Progenitor cell of endocrine pancreas (in vitro differentiated cells): ENCODE measurements at regions not wholly inside any gene's neighbourhood (a gene's known extent, or its start where the extent isn't known, plus 50 kb on each side); places are given as distances from the start of the nearest gene placed in this dataset.

Source experiments
- DNase-seq: peaks from one replicate; pipeline ENCODE4 v3.0.0; 2021; ENCODE audit warnings: low spot score; ENCODE audit not compliant: unreplicated experiment
- H3K27ac Mint-ChIP-seq: 2 replicates; pipeline ENCODE4 v1.8.0; 2021; ENCODE audit warnings: mild to moderate bottlenecking, moderate library complexity, mixed read lengths
- H3K27me3 Mint-ChIP-seq: 2 replicates; pipeline ENCODE4 v1.8.0; 2021; ENCODE audit warnings: mixed read lengths
- H3K36me3 Mint-ChIP-seq: 2 replicates; pipeline ENCODE4 v1.8.0; 2022; ENCODE audit warnings: mixed read lengths; ENCODE audit not compliant: insufficient read depth
- H3K4me1 Mint-ChIP-seq: 2 replicates; pipeline ENCODE4 v1.8.0; 2021; ENCODE audit warnings: low read depth, mixed read lengths
- H3K4me3 Mint-ChIP-seq: 2 replicates; pipeline ENCODE4 v1.8.0; 2021; ENCODE audit warnings: low read depth, mild to moderate bottlenecking, moderate library complexity, mixed read lengths
- H3K9me3 Mint-ChIP-seq: 2 replicates; pipeline ENCODE4 v1.8.0; 2021; ENCODE audit warnings: low read depth, mixed read lengths
- CTCF ChIP-seq: fragments of 200-600 bp; sonication (generic); IDR thresholded peaks from one replicate; pipeline ENCODE4 v1.5.0; 2021; ENCODE audit warnings: antibody characterized with exemption, mild to moderate bottlenecking; ENCODE audit not compliant: unreplicated experiment

- Mint-ChIP-seq H3K4me1 (peaks cover 23% of the 10 kb centered on the region), H3K27me3 (no peaks in the 10 kb centered on the region), H3K27ac (no peak overlapping the region), H3K4me3 (no peak overlapping the region), H3K9me3 (no peaks in the 10 kb centered on the region), H3K36me3 (no peaks in the 10 kb centered on the region)
- DNase-seq: no peak
- TF ChIP-seq CTCF: no peak
These were observed 293.8 kb downstream of the TTLL7 start for GRCh38 chr1:83705091-83705490.

DNA sequence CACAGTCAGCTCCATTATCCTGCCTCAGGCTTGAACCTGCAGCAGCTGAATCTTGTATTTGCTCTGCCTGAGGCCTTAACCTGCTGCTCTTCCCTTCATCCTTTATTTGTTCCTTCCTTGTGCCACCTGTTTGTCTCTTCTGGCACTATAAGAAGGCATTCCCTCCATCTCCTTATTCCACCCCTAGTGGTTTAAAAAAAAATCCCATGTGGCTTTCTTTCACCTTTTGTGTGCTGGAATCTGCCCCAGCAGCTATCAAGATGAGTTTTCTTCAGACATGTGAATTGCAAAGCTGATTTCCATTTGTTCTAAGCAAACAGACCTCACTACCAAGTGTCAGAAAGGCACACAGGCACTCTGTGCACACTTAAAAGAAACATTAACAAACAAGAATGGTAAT is 294.6 kb downstream of the TTLL7 start:
- Mint-ChIP-seq H3K27me3 (no peaks in the 10 kb centered on the region), H3K9me3 (peaks cover 2% of the 10 kb centered on the region), H3K4me1 (peaks cover 23% of the 10 kb centered on the region), H3K36me3 (no peaks in the 10 kb centered on the region), H3K4me3 (no peak overlapping the region), H3K27ac (no peak overlapping the region)
- peak; percentile 34 for TF ChIP-seq CTCF
- DNase-seq: no peak

- H3K9me3 Mint-ChIP-seq: peaks cover 6% of the 10 kb centered on the region
- H3K27ac Mint-ChIP-seq: no peak overlapping the region
- no peak for DNase-seq
- TF ChIP-seq CTCF: no peak
- H3K36me3 Mint-ChIP-seq: no peaks in the 10 kb centered on the region
- no peak overlapping the region for H3K4me3 Mint-ChIP-seq
- H3K4me1 Mint-ChIP-seq: peaks cover 23% of the 10 kb centered on the region
- H3K27me3 Mint-ChIP-seq: no peaks in the 10 kb centered on the region
These were observed 296.6 kb downstream of the TTLL7 start for GRCh38 chr1:83702356-83702755.

GRCh38 chr1:83701355-83701754 is 297.6 kb downstream of the TTLL7 start:
- no peaks in the 10 kb centered on the region for H3K27me3 Mint-ChIP-seq
- DNase-seq: no peak
- peak overlapping the region; percentile 91 for H3K27ac Mint-ChIP-seq
- H3K4me3 Mint-ChIP-seq: no peak overlapping the region
- no peaks in the 10 kb centered on the region for H3K36me3 Mint-ChIP-seq
- no peak for TF ChIP-seq CTCF
- H3K9me3 Mint-ChIP-seq: peaks cover 6% of the 10 kb centered on the region
- peaks cover 21% of the 10 kb centered on the region for H3K4me1 Mint-ChIP-seq

DNA sequence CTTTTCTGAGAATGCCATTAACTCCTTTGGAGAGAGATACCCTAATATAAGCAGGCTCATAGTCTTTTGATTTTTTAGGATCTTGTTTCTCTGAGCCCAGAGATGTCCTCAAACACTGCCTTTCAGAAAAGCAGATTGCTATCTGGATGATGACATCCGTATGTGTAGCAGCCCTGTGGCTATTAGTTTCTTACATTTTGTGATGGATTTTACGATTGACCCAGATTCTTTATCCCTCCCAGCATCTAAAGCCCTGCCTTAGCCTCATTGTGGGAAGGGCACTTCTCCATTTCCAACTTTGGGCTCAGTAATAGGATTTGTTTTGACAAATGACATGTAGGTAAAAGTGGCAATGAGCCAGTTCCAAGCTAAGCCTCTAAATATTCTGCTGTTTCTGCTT is 300.3 kb downstream of the TTLL7 start:
- DNase-seq: no peak
- H3K27me3 Mint-ChIP-seq: no peaks in the 10 kb centered on the region
- no peak overlapping the region for H3K27ac Mint-ChIP-seq
- peaks cover 25% of the 10 kb centered on the region for H3K4me1 Mint-ChIP-seq
- no peaks in the 10 kb centered on the region for H3K36me3 Mint-ChIP-seq
- H3K4me3 Mint-ChIP-seq: no peak overlapping the region
- H3K9me3 Mint-ChIP-seq: peaks cover 6% of the 10 kb centered on the region
- no peak for TF ChIP-seq CTCF
